ENCODE measurements at regions not wholly inside any gene's neighbourhood (a gene's known extent, or its start where the extent isn't known, plus 50 kb on each side); places are given as distances from the start of the nearest gene placed in this dataset.

DNA sequence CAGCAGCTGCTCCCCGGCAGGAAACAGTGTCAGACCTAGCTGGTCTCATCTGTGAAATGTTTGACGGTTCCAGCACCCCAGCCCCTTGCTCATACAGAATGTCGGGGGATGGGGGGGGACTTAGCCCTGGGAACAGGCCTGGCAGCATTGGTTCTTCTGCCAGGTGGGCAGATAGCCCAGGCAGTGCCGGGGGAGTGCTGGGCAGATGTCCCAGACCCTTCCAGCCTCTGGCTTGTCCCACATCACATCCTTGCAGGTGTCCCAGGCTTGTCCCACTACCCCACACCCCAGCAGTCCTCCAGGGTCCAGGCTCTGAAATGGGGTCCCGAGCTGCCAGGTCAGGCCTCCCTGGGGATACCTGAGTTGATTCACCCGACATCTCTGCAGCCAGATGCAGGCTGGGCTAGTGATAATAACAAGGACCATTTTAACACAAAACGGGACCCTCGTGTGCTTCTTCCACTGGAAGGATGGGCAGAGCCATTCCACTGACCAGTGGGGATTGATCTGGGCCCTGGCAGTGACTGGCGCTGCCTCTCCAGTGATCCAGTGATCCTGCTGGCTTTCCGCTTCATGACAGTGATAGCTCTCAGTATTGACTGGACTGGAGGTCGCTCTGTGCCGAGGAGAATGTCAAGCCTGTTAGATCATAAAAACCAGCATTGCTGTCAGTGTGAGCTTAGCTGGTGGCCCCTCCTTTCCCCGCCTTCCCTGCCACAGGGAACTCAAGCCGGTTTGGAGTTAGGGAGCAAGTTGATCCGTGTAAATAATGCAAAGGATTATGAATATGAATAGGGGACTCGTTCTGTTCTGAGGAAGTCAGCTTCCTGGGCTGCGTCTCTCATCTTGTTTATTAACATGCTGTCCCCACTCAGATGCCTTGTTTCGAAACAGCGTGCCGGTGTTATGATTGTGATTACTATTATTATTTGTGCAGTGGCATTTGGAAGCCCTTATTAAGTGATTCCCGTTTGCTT, 180.6 kb downstream of the AACS start:
- CTCF ChIA-PET: no interaction called here
- intact Hi-C loops (cut with micrococcal nuclease; ENCODE audit: unreplicated experiment): no loop called here
- Histone ChIP-seq H3K27ac (no peak overlapping the region), H3F3A (ENCODE audit: insufficient read depth, low read depth) (no peaks in the 10 kb centered on the region), H3K4me2 (no peak overlapping the region), H3K4me3 (no peak overlapping the region), H4K20me1 (ENCODE audit: insufficient read depth) (no peaks in the 10 kb centered on the region), H3K9me2 (ENCODE audit: insufficient read depth) (no peaks in the 10 kb centered on the region), H2AFZ (no peak overlapping the region), H3K27me3 (ENCODE audit: insufficient read depth, low read depth) (peaks cover 94% of the 10 kb centered on the region), H3K9me3 (ENCODE audit: insufficient read depth, low read depth) (no peaks in the 10 kb centered on the region), H3K4me1 (replicated peaks; ENCODE audit: insufficient read depth) (no peaks in the 10 kb centered on the region), H3K36me3 (ENCODE audit: low read depth) (no peaks in the 10 kb centered on the region), H3K79me2 (ENCODE audit: low read depth) (no peaks in the 10 kb centered on the region)
- TF ChIP-seq EZH2 (IDR thresholded peaks at IDR 0.05; ENCODE audit: low read depth): peak; percentile 68; the same call in 1 of the 2 replicates
- TF ChIP-seq, protein P1, sequence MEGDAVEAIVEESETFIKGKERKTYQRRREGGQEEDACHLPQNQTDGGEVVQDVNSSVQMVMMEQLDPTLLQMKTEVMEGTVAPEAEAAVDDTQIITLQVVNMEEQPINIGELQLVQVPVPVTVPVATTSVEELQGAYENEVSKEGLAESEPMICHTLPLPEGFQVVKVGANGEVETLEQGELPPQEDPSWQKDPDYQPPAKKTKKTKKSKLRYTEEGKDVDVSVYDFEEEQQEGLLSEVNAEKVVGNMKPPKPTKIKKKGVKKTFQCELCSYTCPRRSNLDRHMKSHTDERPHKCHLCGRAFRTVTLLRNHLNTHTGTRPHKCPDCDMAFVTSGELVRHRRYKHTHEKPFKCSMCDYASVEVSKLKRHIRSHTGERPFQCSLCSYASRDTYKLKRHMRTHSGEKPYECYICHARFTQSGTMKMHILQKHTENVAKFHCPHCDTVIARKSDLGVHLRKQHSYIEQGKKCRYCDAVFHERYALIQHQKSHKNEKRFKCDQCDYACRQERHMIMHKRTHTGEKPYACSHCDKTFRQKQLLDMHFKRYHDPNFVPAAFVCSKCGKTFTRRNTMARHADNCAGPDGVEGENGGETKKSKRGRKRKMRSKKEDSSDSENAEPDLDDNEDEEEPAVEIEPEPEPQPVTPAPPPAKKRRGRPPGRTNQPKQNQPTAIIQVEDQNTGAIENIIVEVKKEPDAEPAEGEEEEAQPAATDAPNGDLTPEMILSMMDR (conservative IDR thresholded peaks at IDR 0.05): no peak
- POLR2A ChIA-PET (ENCODE audit: unreplicated experiment): no interaction called here
- BruUV-seq (replicated peaks): no TSS peak
- no peak for DNase-seq

DNA sequence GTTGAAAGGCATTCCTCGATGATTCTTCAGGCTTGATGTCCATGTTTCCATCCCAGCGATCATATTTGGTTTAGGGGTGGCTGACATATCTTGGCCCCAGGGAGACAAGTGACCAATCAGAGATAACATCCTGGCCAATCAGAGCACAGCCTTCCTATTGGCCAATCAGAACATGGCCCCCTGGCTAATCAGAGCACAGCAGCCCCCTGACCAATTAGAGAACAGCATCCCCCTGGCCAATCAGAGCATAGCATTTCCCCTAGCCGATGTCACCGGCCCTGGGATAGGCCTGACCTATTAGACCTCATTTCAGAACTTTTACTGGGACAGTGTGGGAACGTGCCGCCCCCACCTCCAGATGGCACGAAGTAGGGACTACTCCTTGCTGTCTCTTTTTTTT, 182.2 kb downstream of the AACS start:
- no peak for DNase-seq
- H3K4me1 ChIP-seq (replicated peaks; ENCODE audit: insufficient read depth): no peaks in the 10 kb centered on the region
- no peaks in the 10 kb centered on the region for H3K36me3 ChIP-seq (ENCODE audit: low read depth)
- H4K20me1 ChIP-seq (ENCODE audit: insufficient read depth): no peaks in the 10 kb centered on the region
- H3K4me2 ChIP-seq: no peak overlapping the region
- no peak overlapping the region for H3K4me3 ChIP-seq
- H3K27me3 ChIP-seq (ENCODE audit: insufficient read depth, low read depth): peaks cover 94% of the 10 kb centered on the region
- no peak overlapping the region for H2AFZ ChIP-seq
- no peaks in the 10 kb centered on the region for H3K9me3 ChIP-seq (ENCODE audit: insufficient read depth, low read depth)
- H3K9me2 ChIP-seq (ENCODE audit: insufficient read depth): no peaks in the 10 kb centered on the region
- BruUV-seq (replicated peaks): no TSS peak
- ChIA-PET POLR2A (ENCODE audit: unreplicated experiment) (no interaction called here), CTCF (no interaction called here)
- intact Hi-C loops (cut with micrococcal nuclease; ENCODE audit: unreplicated experiment): no loop called here
- no peak for TF ChIP-seq EZH2 (IDR thresholded peaks at IDR 0.05; ENCODE audit: low read depth)
- TF ChIP-seq, protein P1 (conservative IDR thresholded peaks at IDR 0.05): no peak
- no peak overlapping the region for H3K27ac ChIP-seq
- no peaks in the 10 kb centered on the region for H3F3A ChIP-seq (ENCODE audit: insufficient read depth, low read depth)
- no peaks in the 10 kb centered on the region for H3K79me2 ChIP-seq (ENCODE audit: low read depth)

DNA sequence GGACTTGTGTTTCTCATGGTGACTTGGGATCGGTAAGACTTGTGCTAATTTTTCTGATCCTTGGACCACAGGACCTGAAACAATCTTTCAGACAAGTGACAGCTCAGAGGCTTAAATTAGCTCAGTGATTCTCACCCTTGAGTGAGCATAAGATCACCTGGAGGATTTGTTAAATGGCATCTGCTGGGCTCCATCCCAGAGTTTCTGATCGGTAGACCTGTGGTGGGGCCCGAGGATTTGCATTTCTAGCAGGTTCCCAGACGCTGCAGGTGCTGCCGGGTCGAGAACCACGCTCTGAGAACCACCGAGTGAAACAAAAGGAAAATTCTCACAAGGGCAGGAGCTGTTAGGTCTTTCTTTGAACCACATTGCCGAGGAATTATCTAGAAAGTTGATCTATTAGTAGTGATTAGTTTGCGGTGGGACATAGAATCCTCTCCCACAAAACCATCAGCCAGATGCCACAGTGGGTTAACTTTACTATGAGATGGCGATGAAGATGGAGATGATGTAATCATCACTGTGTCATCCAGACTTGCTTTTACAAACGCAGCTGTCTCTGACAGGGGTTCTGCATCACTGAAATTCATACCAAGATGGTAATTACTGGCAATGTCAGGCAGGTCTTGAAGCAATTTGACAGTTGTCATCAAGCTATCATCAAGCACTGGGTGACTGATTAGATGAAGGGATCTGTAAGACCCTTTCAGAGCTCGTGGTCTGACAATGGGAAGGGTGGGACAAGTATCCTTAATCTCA, 184.0 kb downstream of the AACS start:
- BruUV-seq (replicated peaks): no TSS peak
- no peak overlapping the region for H3K4me3 ChIP-seq
- H3F3A ChIP-seq (ENCODE audit: insufficient read depth, low read depth): no peaks in the 10 kb centered on the region
- H3K79me2 ChIP-seq (ENCODE audit: low read depth): no peaks in the 10 kb centered on the region
- H3K27ac ChIP-seq: no peak overlapping the region
- no peaks in the 10 kb centered on the region for H3K36me3 ChIP-seq (ENCODE audit: low read depth)
- H4K20me1 ChIP-seq (ENCODE audit: insufficient read depth): no peaks in the 10 kb centered on the region
- H3K27me3 ChIP-seq (ENCODE audit: insufficient read depth, low read depth): peaks cover 97% of the 10 kb centered on the region
- no peak overlapping the region for H2AFZ ChIP-seq
- DNase-seq: no peak
- no peaks in the 10 kb centered on the region for H3K4me1 ChIP-seq (replicated peaks; ENCODE audit: insufficient read depth)
- no peaks in the 10 kb centered on the region for H3K9me2 ChIP-seq (ENCODE audit: insufficient read depth)
- no peaks in the 10 kb centered on the region for H3K9me3 ChIP-seq (ENCODE audit: insufficient read depth, low read depth)
- intact Hi-C loops (cut with micrococcal nuclease; ENCODE audit: unreplicated experiment): no loop called here
- CTCF ChIA-PET: no interaction called here
- POLR2A ChIA-PET (ENCODE audit: unreplicated experiment): no interaction called here
- H3K4me2 ChIP-seq: no peak overlapping the region
- no peak for TF ChIP-seq EZH2 (IDR thresholded peaks at IDR 0.05; ENCODE audit: low read depth)
- TF ChIP-seq, protein P1 (conservative IDR thresholded peaks at IDR 0.05): no peak
